ENCODE measurements at regions not wholly inside any gene's neighbourhood (a gene's known extent, or its start where the extent isn't known, plus 50 kb on each side); places are given as distances from the start of the nearest gene placed in this dataset.

GRCh38 chr2:19807866-19808265, 93.9 kb downstream of the TTC32 start:
- DNase-seq: no peak

GRCh38 chr2:19807346-19807745, 94.4 kb downstream of the TTC32 start:
- no peak for DNase-seq

GRCh38 chr2:19806591-19806990, 95.2 kb downstream of the TTC32 start:
- no peak for DNase-seq

- DNase-seq: no peak
These were observed 95.7 kb downstream of the TTC32 start for GRCh38 chr2:19806131-19806530.

GRCh38 chr2:19805266-19805665, 96.5 kb downstream of the TTC32 start:
- no peak for DNase-seq

GRCh38 chr2:19804639-19805260, 97.0 kb downstream of the TTC32 start:
- DNase-seq: no peak

- DNase-seq: no peak
These were observed 99.5 kb downstream of the TTC32 start for GRCh38 chr2:19802086-19802841.

- no peak for DNase-seq
These were observed 100.3 kb downstream of the TTC32 start for GRCh38 chr2:19801367-19802080.

GRCh38 chr2:19800796-19801195, 101.0 kb downstream of the TTC32 start:
- DNase-seq: no peak

- no peak for DNase-seq
These were observed 101.7 kb downstream of the TTC32 start for GRCh38 chr2:19799881-19800780.

- DNase-seq: no peak
These were observed 103.9 kb downstream of the TTC32 start for GRCh38 chr2:19797871-19798270.

- DNase-seq: no peak
These were observed 104.5 kb downstream of the TTC32 start for GRCh38 chr2:19797243-19797810.

GRCh38 chr2:19796035-19796695, 105.6 kb downstream of the TTC32 start:
- no peak for DNase-seq

GRCh38 chr2:19793132-19793750, 108.5 kb downstream of the TTC32 start:
- peak; percentile 31 for DNase-seq

GRCh38 chr2:19790291-19790690, 111.5 kb downstream of the TTC32 start:
- no peak for DNase-seq

GRCh38 chr2:19787134-19787533, 114.6 kb downstream of the TTC32 start:
- no peak for DNase-seq

- peak; percentile 71 for DNase-seq
These were observed 115.2 kb downstream of the TTC32 start for GRCh38 chr2:19786408-19787058.

- DNase-seq: no peak
These were observed 115.9 kb downstream of the TTC32 start for GRCh38 chr2:19785867-19786266.

- DNase-seq: peak; percentile 19
These were observed 116.3 kb downstream of the TTC32 start for GRCh38 chr2:19785447-19785846.

- no peak for DNase-seq
These were observed 117.3 kb downstream of the TTC32 start for GRCh38 chr2:19784456-19784855.

- no peak for DNase-seq
These were observed 117.8 kb downstream of the TTC32 start for GRCh38 chr2:19783935-19784334.
